ENCODE measurements at regions not wholly inside any gene's neighbourhood (a gene's known extent, or its start where the extent isn't known, plus 50 kb on each side); places are given as distances from the start of the nearest gene placed in this dataset.
"Not testable (repeated sequence)": the region's sequence is repeated elsewhere in the genome, so short reads cannot be mapped to it uniquely, and the experiment has no call there.

DNA sequence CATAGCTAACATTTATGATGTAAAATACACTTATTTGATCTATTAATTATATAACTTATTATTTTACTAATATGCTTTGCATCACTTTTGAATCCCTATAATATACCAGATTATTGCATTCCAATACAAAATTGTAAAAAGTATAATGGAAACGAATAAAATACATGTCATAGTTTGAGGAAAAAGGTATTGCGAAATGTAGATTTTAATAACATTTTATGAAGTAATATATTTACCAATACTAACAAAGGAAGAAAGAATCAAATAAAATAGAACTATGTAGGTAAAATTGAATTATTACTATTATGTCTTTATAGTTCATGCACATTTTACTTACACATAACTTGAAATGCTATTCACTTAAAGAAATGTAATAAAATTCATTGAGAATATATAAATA lies 1300.2 kb downstream of the ADGRL3 start:
- no peak for DNase-seq (ENCODE audit: extremely low read depth, low read depth)
- TF ChIP-seq, protein P1, sequence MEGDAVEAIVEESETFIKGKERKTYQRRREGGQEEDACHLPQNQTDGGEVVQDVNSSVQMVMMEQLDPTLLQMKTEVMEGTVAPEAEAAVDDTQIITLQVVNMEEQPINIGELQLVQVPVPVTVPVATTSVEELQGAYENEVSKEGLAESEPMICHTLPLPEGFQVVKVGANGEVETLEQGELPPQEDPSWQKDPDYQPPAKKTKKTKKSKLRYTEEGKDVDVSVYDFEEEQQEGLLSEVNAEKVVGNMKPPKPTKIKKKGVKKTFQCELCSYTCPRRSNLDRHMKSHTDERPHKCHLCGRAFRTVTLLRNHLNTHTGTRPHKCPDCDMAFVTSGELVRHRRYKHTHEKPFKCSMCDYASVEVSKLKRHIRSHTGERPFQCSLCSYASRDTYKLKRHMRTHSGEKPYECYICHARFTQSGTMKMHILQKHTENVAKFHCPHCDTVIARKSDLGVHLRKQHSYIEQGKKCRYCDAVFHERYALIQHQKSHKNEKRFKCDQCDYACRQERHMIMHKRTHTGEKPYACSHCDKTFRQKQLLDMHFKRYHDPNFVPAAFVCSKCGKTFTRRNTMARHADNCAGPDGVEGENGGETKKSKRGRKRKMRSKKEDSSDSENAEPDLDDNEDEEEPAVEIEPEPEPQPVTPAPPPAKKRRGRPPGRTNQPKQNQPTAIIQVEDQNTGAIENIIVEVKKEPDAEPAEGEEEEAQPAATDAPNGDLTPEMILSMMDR (IDR thresholded peaks at IDR 0.05; ENCODE audit: low read depth, low read length, missing control alignments): no peak
- no peak overlapping the region for H3K4me3 ChIP-seq (replicated peaks; ENCODE audit: low read depth, low read length)

DNA sequence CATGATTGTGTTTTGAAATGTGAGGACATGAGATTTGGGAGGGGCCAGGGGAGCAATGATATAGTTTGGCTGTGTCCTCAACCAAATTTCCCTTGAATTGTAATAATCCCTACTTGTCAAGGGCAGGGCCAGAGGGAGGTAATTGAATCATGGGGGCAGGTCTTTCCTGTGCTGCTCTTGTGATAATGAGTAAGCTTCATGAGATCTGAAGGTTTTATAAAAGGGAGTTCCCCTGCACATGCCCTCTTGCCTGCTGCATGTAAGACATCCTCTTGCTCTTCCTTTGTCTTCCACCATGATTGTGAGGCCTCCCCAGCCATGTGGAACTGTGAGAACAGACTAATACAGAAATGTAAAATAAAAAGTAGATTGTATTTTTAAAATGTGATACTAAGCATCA lies 1294.9 kb downstream of the ADGRL3 start:
- no peak overlapping the region for H3K4me3 ChIP-seq (replicated peaks; ENCODE audit: low read depth, low read length)
- TF ChIP-seq, protein P1 (IDR thresholded peaks at IDR 0.05; ENCODE audit: low read depth, low read length, missing control alignments): no peak
- no peak for DNase-seq (ENCODE audit: extremely low read depth, low read depth)

DNA sequence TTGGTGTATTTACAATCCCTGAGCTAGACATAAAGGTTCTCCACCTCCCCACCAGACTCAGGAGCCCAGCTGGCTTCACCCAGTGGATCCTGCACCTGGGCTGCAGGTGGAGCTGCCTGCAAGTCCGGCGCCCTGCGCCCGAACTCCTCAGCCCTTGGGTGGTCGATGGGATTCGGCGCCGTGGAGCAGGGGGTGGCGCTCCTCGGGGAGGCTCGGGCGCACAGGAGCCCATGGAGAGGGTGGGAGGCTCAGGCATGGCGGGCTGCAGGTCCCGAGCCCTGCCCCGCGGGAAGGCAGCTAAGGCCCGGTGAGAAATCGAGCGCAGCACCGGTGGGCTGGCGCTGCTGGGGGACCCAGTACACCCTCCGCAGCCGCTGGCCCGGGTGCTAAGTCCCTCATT lies 1291.6 kb downstream of the ADGRL3 start:
- not testable (repeated sequence) for DNase-seq (ENCODE audit: extremely low read depth, low read depth); H3K4me3 ChIP-seq (replicated peaks; ENCODE audit: low read depth, low read length)

DNA sequence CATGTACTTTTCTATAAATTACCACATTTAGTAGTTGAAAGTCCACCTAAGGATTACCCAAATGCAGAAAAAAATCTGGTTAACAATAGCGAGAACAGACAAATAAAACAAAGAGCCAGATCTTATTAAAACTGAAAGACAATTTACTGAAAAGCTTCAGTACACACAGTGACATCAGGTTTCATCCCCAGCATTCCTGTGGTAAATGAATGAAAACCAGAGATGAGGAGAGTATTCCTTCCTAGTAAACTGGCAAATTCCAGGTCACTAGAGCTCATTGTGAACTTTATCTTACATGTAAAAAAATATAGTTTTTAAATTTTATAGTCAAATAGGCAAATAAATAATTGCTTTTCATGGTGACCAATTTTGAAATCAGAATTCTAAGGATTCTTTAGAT lies 1290.5 kb downstream of the ADGRL3 start:
- DNase-seq (ENCODE audit: extremely low read depth, low read depth): no peak
- no peak overlapping the region for H3K4me3 ChIP-seq (replicated peaks; ENCODE audit: low read depth, low read length)
- TF ChIP-seq, protein P1 (IDR thresholded peaks at IDR 0.05; ENCODE audit: low read depth, low read length, missing control alignments): no peak

DNA sequence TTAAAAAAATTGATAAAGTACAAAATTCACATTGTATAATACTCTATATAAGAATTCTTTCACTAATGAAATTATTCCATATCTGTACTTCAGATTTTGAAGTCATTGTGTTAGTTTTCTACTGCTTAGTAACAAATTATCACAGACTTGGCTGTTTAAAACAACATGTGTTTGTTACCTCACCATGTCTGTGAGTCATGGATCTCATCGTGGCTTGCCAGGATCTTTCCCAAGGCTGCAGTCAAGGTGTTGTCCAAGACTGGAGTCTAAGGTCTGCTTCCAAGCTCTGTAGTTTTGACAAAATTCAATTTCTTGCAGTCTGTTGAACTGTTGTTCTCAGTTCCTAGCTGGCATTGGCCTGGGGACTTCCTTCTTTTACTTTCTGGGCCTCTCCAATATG lies 1286.9 kb downstream of the ADGRL3 start:
- DNase-seq (ENCODE audit: extremely low read depth, low read depth): no peak
- H3K4me3 ChIP-seq (replicated peaks; ENCODE audit: low read depth, low read length): no peak overlapping the region
- TF ChIP-seq, protein P1 (IDR thresholded peaks at IDR 0.05; ENCODE audit: low read depth, low read length, missing control alignments): no peak

DNA sequence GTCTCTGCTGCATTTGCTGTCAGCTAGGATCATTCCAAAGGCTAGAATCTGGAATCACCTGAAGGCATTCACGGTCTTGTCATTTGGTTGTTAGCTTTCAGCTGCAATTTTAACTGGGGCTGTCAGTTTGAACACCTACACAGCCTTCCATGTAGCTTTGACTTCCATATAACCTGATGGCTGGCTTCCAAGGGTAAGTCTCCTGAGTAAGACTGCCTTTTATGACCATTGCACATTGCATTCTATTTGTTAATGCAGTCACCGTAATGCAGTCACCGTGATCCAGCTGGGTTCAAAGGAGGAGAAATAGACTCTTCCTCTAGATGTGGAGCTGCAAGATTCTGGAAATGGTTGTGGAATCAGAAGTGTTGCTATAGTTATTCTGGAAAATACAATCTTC lies 1284.2 kb downstream of the ADGRL3 start:
- TF ChIP-seq, protein P1 (IDR thresholded peaks at IDR 0.05; ENCODE audit: low read depth, low read length, missing control alignments): no peak
- DNase-seq (ENCODE audit: extremely low read depth, low read depth): no peak
- H3K4me3 ChIP-seq (replicated peaks; ENCODE audit: low read depth, low read length): no peak overlapping the region

DNA sequence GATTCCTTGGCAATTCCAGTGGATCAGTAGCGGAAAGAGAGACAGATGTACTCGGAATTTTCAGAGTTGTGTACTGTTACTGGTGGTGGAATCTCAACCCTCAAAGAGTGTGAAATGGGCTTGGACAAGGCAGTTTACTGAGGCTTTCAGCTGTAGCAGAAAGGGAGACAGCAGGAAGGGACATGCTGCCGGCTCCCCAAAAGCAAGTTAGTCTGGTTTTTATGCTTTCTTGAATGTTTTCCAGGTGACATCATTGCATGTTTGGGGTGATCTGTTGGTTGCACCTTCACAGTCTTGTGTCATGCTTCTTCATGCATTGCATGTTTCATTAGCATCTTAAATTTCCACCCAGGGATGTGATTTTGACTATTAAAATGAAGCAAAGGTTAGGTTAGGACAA lies 1282.2 kb downstream of the ADGRL3 start:
- H3K4me3 ChIP-seq (replicated peaks; ENCODE audit: low read depth, low read length): no peak overlapping the region
- TF ChIP-seq, protein P1 (IDR thresholded peaks at IDR 0.05; ENCODE audit: low read depth, low read length, missing control alignments): no peak
- no peak for DNase-seq (ENCODE audit: extremely low read depth, low read depth)
